ENCODE measurements at regions not wholly inside any gene's neighbourhood (a gene's known extent, or its start where the extent isn't known, plus 50 kb on each side); places are given as distances from the start of the nearest gene placed in this dataset.

- FAIRE-seq: no peak
- TF ChIP-seq CTCF (IDR thresholded peaks at IDR 0.05; ENCODE audit: insufficient read depth, low read length, severe bottlenecking): no peak
- Histone ChIP-seq H3K4me3 (ENCODE audit: low read depth, low read length) (no peak overlapping the region), H3K27me3 (ENCODE audit: control insufficient read depth, insufficient read depth, low read length) (no peaks in the 10 kb centered on the region), H3K36me3 (ENCODE audit: control insufficient read depth, insufficient read depth, low read length) (no peaks in the 10 kb centered on the region)
- no peak for DNase-seq (ENCODE audit: low read depth)
Observed at GRCh38 chr6:87920245-87920644, 127.4 kb upstream of the SPACA1 start.

GRCh38 chr6:87919416-87919815 lies 128.2 kb upstream of the SPACA1 start:
- DNase-seq (ENCODE audit: low read depth) (no peak), FAIRE-seq (no peak)
- no peaks in the 10 kb centered on the region for H3K36me3 ChIP-seq (ENCODE audit: control insufficient read depth, insufficient read depth, low read length)
- H3K27me3 ChIP-seq (ENCODE audit: control insufficient read depth, insufficient read depth, low read length): no peaks in the 10 kb centered on the region
- TF ChIP-seq CTCF (IDR thresholded peaks at IDR 0.05; ENCODE audit: insufficient read depth, low read length, severe bottlenecking): no peak
- H3K4me3 ChIP-seq (ENCODE audit: low read depth, low read length): no peak overlapping the region

GRCh38 chr6:87919001-87919400 lies 128.6 kb upstream of the SPACA1 start:
- no peak for DNase-seq (ENCODE audit: low read depth)
- no peak for TF ChIP-seq CTCF (IDR thresholded peaks at IDR 0.05; ENCODE audit: insufficient read depth, low read length, severe bottlenecking)
- no peaks in the 10 kb centered on the region for H3K27me3 ChIP-seq (ENCODE audit: control insufficient read depth, insufficient read depth, low read length)
- no peak for FAIRE-seq
- H3K4me3 ChIP-seq (ENCODE audit: low read depth, low read length): no peak overlapping the region
- H3K36me3 ChIP-seq (ENCODE audit: control insufficient read depth, insufficient read depth, low read length): no peaks in the 10 kb centered on the region

GRCh38 chr6:87918461-87918941 lies 129.1 kb upstream of the SPACA1 start:
- FAIRE-seq: no peak
- H3K4me3 ChIP-seq (ENCODE audit: low read depth, low read length): no peak overlapping the region
- no peaks in the 10 kb centered on the region for H3K27me3 ChIP-seq (ENCODE audit: control insufficient read depth, insufficient read depth, low read length)
- DNase-seq (ENCODE audit: low read depth): peak; percentile 25
- TF ChIP-seq CTCF (IDR thresholded peaks at IDR 0.05; ENCODE audit: insufficient read depth, low read length, severe bottlenecking): no peak
- H3K36me3 ChIP-seq (ENCODE audit: control insufficient read depth, insufficient read depth, low read length): no peaks in the 10 kb centered on the region

- no peak for FAIRE-seq
- Histone ChIP-seq H3K4me3 (ENCODE audit: low read depth, low read length) (no peak overlapping the region), H3K27me3 (ENCODE audit: control insufficient read depth, insufficient read depth, low read length) (no peaks in the 10 kb centered on the region), H3K36me3 (ENCODE audit: control insufficient read depth, insufficient read depth, low read length) (no peaks in the 10 kb centered on the region)
- DNase-seq (ENCODE audit: low read depth): no peak
- TF ChIP-seq CTCF (IDR thresholded peaks at IDR 0.05; ENCODE audit: insufficient read depth, low read length, severe bottlenecking): no peak
Observed at GRCh38 chr6:87917886-87918285, 129.8 kb upstream of the SPACA1 start.

GRCh38 chr6:87916446-87916845 lies 131.2 kb upstream of the SPACA1 start:
- Histone ChIP-seq H3K27me3 (ENCODE audit: control insufficient read depth, insufficient read depth, low read length) (no peaks in the 10 kb centered on the region), H3K36me3 (ENCODE audit: control insufficient read depth, insufficient read depth, low read length) (no peaks in the 10 kb centered on the region), H3K4me3 (ENCODE audit: low read depth, low read length) (no peak overlapping the region)
- no peak for TF ChIP-seq CTCF (IDR thresholded peaks at IDR 0.05; ENCODE audit: insufficient read depth, low read length, severe bottlenecking)
- FAIRE-seq: peak; percentile 50
- DNase-seq (ENCODE audit: low read depth): no peak

Data from bronchial epithelial cell (primary cell).